Keratinocyte (primary cell): ENCODE measurements at regions not wholly inside any gene's neighbourhood (a gene's known extent, or its start where the extent isn't known, plus 50 kb on each side); places are given as distances from the start of the nearest gene placed in this dataset.

Source experiments
- DNase-seq: peaks from one replicate; pipeline ENCODE4 v3.0.0-alpha.2; 2011; ENCODE audit warnings: low read depth, missing footprints, low spot score
- FAIRE-seq: peaks from 2 replicates; lab custom pipeline; 2011; peaks lifted over from hg19 to GRCh38; lab: Jason Lieb, UNC
- H2AFZ ChIP-seq: 2 replicates; pipeline ENCODE4 v1.6.0; 2012; ENCODE audit warnings: low read length, control low read depth, inconsistent platforms; ENCODE audit not compliant: control insufficient read depth
- H3K27ac ChIP-seq: 2 replicates; pipeline ENCODE4 v1.5.1; 2011; ENCODE audit warnings: low read length; ENCODE audit not compliant: control insufficient read depth, insufficient read depth
- H3K27me3 ChIP-seq: 3 replicates; pipeline ENCODE4 v1.6.0; 2011; ENCODE audit warnings: low read length; ENCODE audit not compliant: control insufficient read depth, insufficient read depth; ENCODE audit errors: extremely low read depth
- H3K36me3 ChIP-seq, 2 experiments: 2 replicates in 1 of 2; 3 replicates in 1 of 2; pipeline ENCODE4 v1.5.1; 2011; ENCODE audit warnings: low read length in 2 of 2, mild to moderate bottlenecking in 1 of 2; ENCODE audit not compliant: control insufficient read depth in 2 of 2, insufficient read depth in 2 of 2; ENCODE audit errors: extremely low read depth in 1 of 2
- H3K4me1 ChIP-seq: 3 replicates; pipeline ENCODE4 v1.5.1; 2011; ENCODE audit warnings: low read length; ENCODE audit not compliant: control insufficient read depth, insufficient read depth; ENCODE audit errors: extremely low read depth
- H3K4me2 ChIP-seq: 3 replicates; pipeline ENCODE4 v1.6.0; 2011; ENCODE audit warnings: low read depth, low read length; ENCODE audit not compliant: control insufficient read depth, insufficient read depth; ENCODE audit errors: extremely low read depth
- H3K4me3 ChIP-seq, 3 experiments: fragments of 200-600 bp in 1 of 3; sonication (generic) in 1 of 3; 2 replicates in 2 of 3; 3 replicates in 1 of 3; pipeline ENCODE4 v1.5.1; 2011 to 2016; ENCODE audit warnings: low read length in 3 of 3, mild to moderate bottlenecking in 3 of 3, control low read depth in 2 of 3, inconsistent platforms in 1 of 3, low read depth in 1 of 3, mixed read lengths in 1 of 3, mixed run types in 1 of 3, moderate library complexity in 1 of 3; ENCODE audit not compliant: control insufficient read depth in 2 of 3, insufficient read depth in 2 of 3; ENCODE audit errors: extremely low read depth in 1 of 3
- H3K79me2 ChIP-seq: 2 replicates; pipeline ENCODE4 v1.6.0; 2012; ENCODE audit warnings: low read length; ENCODE audit not compliant: control insufficient read depth, insufficient read depth
- H3K9ac ChIP-seq: 3 replicates; pipeline ENCODE4 v1.6.0; 2011; ENCODE audit warnings: low read length; ENCODE audit not compliant: control insufficient read depth, insufficient read depth; ENCODE audit errors: extremely low read depth
- H3K9me1 ChIP-seq: 3 replicates; pipeline ENCODE4 v1.6.0; 2011; ENCODE audit warnings: low read length; ENCODE audit not compliant: control insufficient read depth, insufficient read depth; ENCODE audit errors: extremely low read depth
- H3K9me3 ChIP-seq: 2 replicates; pipeline ENCODE4 v1.5.1; 2012; ENCODE audit warnings: low read depth, low read length; ENCODE audit not compliant: control insufficient read depth
- H4K20me1 ChIP-seq: 3 replicates; pipeline ENCODE4 v1.6.0; 2011; ENCODE audit warnings: low read length; ENCODE audit not compliant: control insufficient read depth, insufficient read depth; ENCODE audit errors: extremely low read depth
- EZH2 ChIP-seq: IDR thresholded peaks from one replicate; pipeline ENCODE4 v1.6.1; 2012; ENCODE audit warnings: inconsistent platforms, mild to moderate bottlenecking, low read length, moderate library complexity
- dilution Hi-C: fragments of 300-500 bp; cut with MboI; formaldehyde crosslinking; loops from one replicate; pipeline ENCODE4 v1.7.0; 2020; ENCODE audit warnings: low sequenced_read_pairs; ENCODE audit not compliant: extremely low pct_ligation_motif_present
- TF ChIP-seq, protein P1 (sequence below), 3 experiments: IDR thresholded peaks in 1 of 3; conservative IDR thresholded peaks in 1 of 3; optimal IDR thresholded peaks in 1 of 3; 2 replicates in 2 of 3; 3 replicates in 1 of 3; pipeline versions ENCODE3 to v1.5.1; 2011; ENCODE audit warnings: low read length in 3 of 3, mild to moderate bottlenecking in 3 of 3, moderate library complexity in 2 of 3, control low read depth in 1 of 3, inconsistent platforms in 1 of 3; ENCODE audit not compliant: insufficient read depth in 2 of 3; ENCODE audit errors: extremely low read depth in 1 of 3

DNA sequence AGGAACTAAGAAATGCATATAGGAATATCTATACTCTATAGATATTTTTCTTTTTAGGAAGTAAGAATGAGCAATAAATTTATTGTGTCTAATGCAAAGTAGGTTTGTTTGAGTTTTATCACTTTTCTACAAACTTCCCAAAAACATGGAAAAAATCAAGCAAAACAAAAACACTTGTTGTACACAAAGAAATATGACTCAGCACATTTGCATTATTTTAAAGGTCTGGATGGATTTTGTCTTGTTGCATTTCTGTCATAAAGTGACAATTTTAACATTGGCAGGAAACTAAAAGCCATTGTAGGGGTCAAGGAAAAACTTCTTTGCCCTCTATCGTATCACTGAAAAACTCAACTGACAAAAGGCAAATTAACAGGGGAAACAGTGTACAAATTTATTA is 267.2 kb downstream of the PYDC2 start:
- Histone ChIP-seq H3K4me3 (no peak overlapping the region), H3K4me1 (no peaks in the 10 kb centered on the region), H3K27ac (no peak overlapping the region), H2AFZ (no peak overlapping the region), H3K27me3 (no peaks in the 10 kb centered on the region), H3K9me1 (no peaks in the 10 kb centered on the region), H3K9ac (no peak overlapping the region), H3K9me3 (no peaks in the 10 kb centered on the region), H3K79me2 (no peaks in the 10 kb centered on the region), H4K20me1 (no peaks in the 10 kb centered on the region), H3K4me2 (no peak overlapping the region), H3K36me3 (no peaks in the 10 kb centered on the region)
- DNase-seq = no peak
- TF ChIP-seq, protein P1, sequence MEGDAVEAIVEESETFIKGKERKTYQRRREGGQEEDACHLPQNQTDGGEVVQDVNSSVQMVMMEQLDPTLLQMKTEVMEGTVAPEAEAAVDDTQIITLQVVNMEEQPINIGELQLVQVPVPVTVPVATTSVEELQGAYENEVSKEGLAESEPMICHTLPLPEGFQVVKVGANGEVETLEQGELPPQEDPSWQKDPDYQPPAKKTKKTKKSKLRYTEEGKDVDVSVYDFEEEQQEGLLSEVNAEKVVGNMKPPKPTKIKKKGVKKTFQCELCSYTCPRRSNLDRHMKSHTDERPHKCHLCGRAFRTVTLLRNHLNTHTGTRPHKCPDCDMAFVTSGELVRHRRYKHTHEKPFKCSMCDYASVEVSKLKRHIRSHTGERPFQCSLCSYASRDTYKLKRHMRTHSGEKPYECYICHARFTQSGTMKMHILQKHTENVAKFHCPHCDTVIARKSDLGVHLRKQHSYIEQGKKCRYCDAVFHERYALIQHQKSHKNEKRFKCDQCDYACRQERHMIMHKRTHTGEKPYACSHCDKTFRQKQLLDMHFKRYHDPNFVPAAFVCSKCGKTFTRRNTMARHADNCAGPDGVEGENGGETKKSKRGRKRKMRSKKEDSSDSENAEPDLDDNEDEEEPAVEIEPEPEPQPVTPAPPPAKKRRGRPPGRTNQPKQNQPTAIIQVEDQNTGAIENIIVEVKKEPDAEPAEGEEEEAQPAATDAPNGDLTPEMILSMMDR (optimal IDR thresholded peaks at IDR 0.05 in 1 of 3, IDR thresholded peaks at IDR 0.05 in 1 of 3, conservative IDR thresholded peaks at IDR 0.05 in 1 of 3; ENCODE audit: extremely low read depth in 1 of 3, insufficient read depth in 2 of 3, low read length in 3 of 3) = no peak
- no peak for TF ChIP-seq EZH2
- FAIRE-seq = no peak
- dilution Hi-C loops = no loop called here

DNA sequence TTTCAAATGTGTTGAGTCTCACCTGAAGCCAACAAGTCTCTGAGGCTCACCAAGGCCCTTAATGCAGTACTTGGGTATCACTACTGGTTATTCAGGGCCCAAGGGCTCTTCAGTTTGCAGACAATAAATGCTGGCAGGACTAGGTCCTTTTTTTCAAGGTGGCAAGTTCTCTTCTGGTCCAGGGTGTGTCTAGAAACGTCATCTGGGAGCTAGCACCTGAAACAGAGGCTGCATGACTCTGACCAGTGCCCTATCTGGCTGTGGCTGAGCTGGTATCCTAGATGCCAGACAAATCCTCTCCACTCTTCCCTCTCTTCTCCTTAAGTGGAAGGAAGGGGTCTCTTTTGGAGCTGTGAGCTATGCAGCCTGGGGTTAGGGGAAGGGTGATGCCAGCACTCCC is 276.8 kb downstream of the PYDC2 start:
- H3K9ac ChIP-seq = no peak overlapping the region
- no peaks in the 10 kb centered on the region for H4K20me1 ChIP-seq
- no peaks in the 10 kb centered on the region for H3K36me3 ChIP-seq
- dilution Hi-C loops = no loop called here
- no peaks in the 10 kb centered on the region for H3K79me2 ChIP-seq
- FAIRE-seq (no peak), DNase-seq (no peak)
- no peak overlapping the region for H3K4me2 ChIP-seq
- no peak overlapping the region for H2AFZ ChIP-seq
- TF ChIP-seq EZH2 = no peak
- TF ChIP-seq, protein P1 (optimal IDR thresholded peaks at IDR 0.05 in 1 of 3, IDR thresholded peaks at IDR 0.05 in 1 of 3, conservative IDR thresholded peaks at IDR 0.05 in 1 of 3; ENCODE audit: extremely low read depth in 1 of 3, insufficient read depth in 2 of 3, low read length in 3 of 3) = no peak
- no peaks in the 10 kb centered on the region for H3K27me3 ChIP-seq
- no peaks in the 10 kb centered on the region for H3K9me1 ChIP-seq
- H3K27ac ChIP-seq = no peak overlapping the region
- H3K4me1 ChIP-seq = no peaks in the 10 kb centered on the region
- H3K4me3 ChIP-seq = no peak overlapping the region
- no peaks in the 10 kb centered on the region for H3K9me3 ChIP-seq
